LNCAP (cell line): ENCODE measurements at regions not wholly inside any gene's neighbourhood (a gene's known extent, or its start where the extent isn't known, plus 50 kb on each side); places are given as distances from the start of the nearest gene placed in this dataset.

Source experiments
- CTCF ChIP-seq: fragments of 450-650 bp; IDR thresholded peaks from 2 replicates; pipeline ENCODE4 v1.5.1; 2017; ENCODE audit warnings: mild to moderate bottlenecking

GRCh38 chr4:111037591-111038360, 414.9 kb upstream of the PITX2 start:
- TF ChIP-seq CTCF: no peak

GRCh38 chr4:111040904-111041303, 418.0 kb upstream of the PITX2 start:
- TF ChIP-seq CTCF: no peak

- TF ChIP-seq CTCF: no peak
Measured at GRCh38 chr4:111043286-111043685, 420.4 kb upstream of the PITX2 start.

- no peak for TF ChIP-seq CTCF
Measured at GRCh38 chr4:111045992-111046391, 423.1 kb upstream of the PITX2 start.

- no peak for TF ChIP-seq CTCF
Measured at GRCh38 chr4:111046811-111047210, 423.9 kb upstream of the PITX2 start.

- no peak for TF ChIP-seq CTCF
Measured at GRCh38 chr4:111048316-111048715, 425.4 kb upstream of the PITX2 start.

- no peak for TF ChIP-seq CTCF
Measured at GRCh38 chr4:111064342-111064993, 441.6 kb upstream of the PITX2 start.
